B cell (primary cell): ENCODE measurements at regions not wholly inside any gene's neighbourhood (a gene's known extent, or its start where the extent isn't known, plus 50 kb on each side); places are given as distances from the start of the nearest gene placed in this dataset.

ENCODE experiments used
- ATAC-seq: fragments of 200-7000 bp; cut with Tn5 transposase; one replicate; pipeline ENCODE4 v1.10.0; 2021; ENCODE audit warnings: low read depth, mild to moderate bottlenecking, moderate number of reproducible peaks, moderate library complexity
- CTCF ChIA-PET: fragments of 350-600 bp; sonication (Branson Sonifier 250); formaldehyde crosslinking; loops from one replicate; lab custom pipeline; 2021; ENCODE audit warnings: antibody characterized with exemption, inconsistent platforms; lab: Charles Lee
- POLR2A ChIA-PET: fragments of 350-600 bp; sonication (Branson Sonifier 250); formaldehyde crosslinking; loops from one replicate; lab custom pipeline; 2021; ENCODE audit warnings: antibody characterized with exemption; lab: Charles Lee
- DNase-seq: peaks from one replicate; pipeline ENCODE4 v3.0.0; 2013
- H2AFZ ChIP-seq: 2 replicates; pipeline ENCODE4 v1.6.1; 2012; ENCODE audit warnings: mild to moderate bottlenecking, low read depth, low read length; ENCODE audit not compliant: insufficient read depth, poor library complexity, severe bottlenecking
- H3K27ac ChIP-seq, 2 donors: 1 replicate in 1 of 2; 2 replicates in 1 of 2; pipeline ENCODE4 v1.5.1; 2012 to 2013; ENCODE audit warnings: low read length in 2 of 2, mild to moderate bottlenecking in 2 of 2, moderate library complexity in 1 of 2
- H3K27me3 ChIP-seq, 4 experiments: fragments of 200-600 bp in 1 of 4; sonication (generic) in 1 of 4; replicated peaks in 1 of 4; 1 replicate in 2 of 4; 2 replicates in 2 of 4; pipeline versions ENCODE4 v1.6.1 to v1.7.0; 2013 to 2016; ENCODE audit warnings: low read length in 3 of 4, mild to moderate bottlenecking in 2 of 4, mixed read lengths in 1 of 4, moderate library complexity in 1 of 4; ENCODE audit not compliant: insufficient read depth in 4 of 4, control insufficient read depth in 3 of 4; ENCODE audit errors: control extremely low read depth in 1 of 4
- H3K36me3 ChIP-seq, 2 experiments: replicated peaks in 1 of 2; 1 replicate in 1 of 2; 2 replicates in 1 of 2; pipeline versions ENCODE4 v1.6.1 to v1.7.1; 2013; ENCODE audit warnings: low read length in 1 of 2; ENCODE audit not compliant: insufficient read depth in 2 of 2, control insufficient read depth in 1 of 2; ENCODE audit errors: control extremely low read depth in 1 of 2, extremely low read depth in 1 of 2
- H3K4me1 ChIP-seq, 2 donors: fragments of 200-600 bp in 1 of 2; sonication (generic) in 1 of 2; 1 replicate in 1 of 2; 2 replicates in 1 of 2; pipeline versions ENCODE4 v1.5.1 to v1.6.1; 2013 to 2017; ENCODE audit warnings: low read length in 2 of 2; ENCODE audit not compliant: control insufficient read depth in 2 of 2, insufficient read depth in 2 of 2
- H3K4me2 ChIP-seq: replicated peaks from 2 replicates; pipeline ENCODE3; 2012; ENCODE audit warnings: mild to moderate bottlenecking, low read depth, low read length; ENCODE audit not compliant: poor library complexity, severe bottlenecking
- H3K4me3 ChIP-seq, 5 experiments: fragments of 200-600 bp in 1 of 5; sonication (generic) in 1 of 5; 1 replicate in 3 of 5; 2 replicates in 2 of 5; pipeline versions ENCODE4 v1.5.1 to v1.7.0; 2011 to 2016; ENCODE audit warnings: low read length in 4 of 5, mild to moderate bottlenecking in 4 of 5, low read depth in 2 of 5, control low read depth in 1 of 5, moderate library complexity in 1 of 5; ENCODE audit not compliant: insufficient read depth in 1 of 5; ENCODE audit errors: control extremely low read depth in 1 of 5, extremely low read depth in 1 of 5
- H3K79me2 ChIP-seq: fragments of 200-600 bp; sonication (generic); one replicate; pipeline ENCODE4 v1.6.0; 2016; ENCODE audit warnings: low read length; ENCODE audit not compliant: control insufficient read depth, insufficient read depth
- H3K9ac ChIP-seq: fragments of 200-600 bp; sonication (generic); 2 replicates; pipeline ENCODE4 v1.6.1; 2017; ENCODE audit warnings: mild to moderate bottlenecking, low read length, moderate library complexity
- H3K9me3 ChIP-seq, 3 donors: one replicate each; pipeline versions ENCODE4 v1.6.1 to v1.7.1; 2013; ENCODE audit warnings: low read length in 2 of 3; ENCODE audit not compliant: control insufficient read depth in 2 of 3, insufficient read depth in 1 of 3; ENCODE audit errors: control extremely low read depth in 1 of 3
- H4K20me1 ChIP-seq: 2 replicates; pipeline ENCODE4 v1.6.0; 2012; ENCODE audit warnings: mild to moderate bottlenecking, low read length; ENCODE audit not compliant: insufficient read depth, control insufficient read depth, poor library complexity, severe bottlenecking
- H3K27ac Mint-ChIP-seq: one replicate; pipeline ENCODE4 v1.8.0; 2021; ENCODE audit warnings: mixed read lengths
- H3K27me3 Mint-ChIP-seq: one replicate; pipeline ENCODE4 v1.8.0; 2021; ENCODE audit warnings: mixed read lengths
- H3K4me1 Mint-ChIP-seq: one replicate; pipeline ENCODE4 v1.8.0; 2021; ENCODE audit warnings: mixed read lengths
- H3K4me3 Mint-ChIP-seq: one replicate; pipeline ENCODE4 v1.8.0; 2021; ENCODE audit warnings: mixed read lengths
- H3K9me3 Mint-ChIP-seq: one replicate; pipeline ENCODE4 v1.8.0; 2022; ENCODE audit warnings: mixed read lengths; ENCODE audit not compliant: insufficient read depth
- CTCF ChIP-seq: fragments of 200-600 bp; IDR thresholded peaks from one replicate; pipeline ENCODE4 v1.8.0; 2022; ENCODE audit warnings: antibody characterized with exemption, mild to moderate bottlenecking
- EZH2 ChIP-seq: IDR thresholded peaks from 2 replicates; pipeline ENCODE4 v1.6.1; 2012; ENCODE audit warnings: borderline replicate concordance, low read depth, mild to moderate bottlenecking, moderate library complexity, low read length; ENCODE audit not compliant: insufficient read depth, poor library complexity, severe bottlenecking
- WGBS: methylation state at CpG from one replicate; pipeline ENCODE4 v1.1.5; 2013; ENCODE audit warnings: missing lambda C conversion rate; ENCODE audit not compliant: insufficient coverage; 5-methylcytosine and 5-hydroxymethylcytosine counted together
- intact Hi-C: fragments of 100-400 bp; cut with micrococcal nuclease; formaldehyde crosslinking; loops from one replicate; pipeline ENCODE4 v1.10.0; 2022

- no peaks in the 10 kb centered on the region for H3K4me1 Mint-ChIP-seq
- DNase-seq (no peak), ATAC-seq (no peak)
Observed at GRCh38 chr9:23194281-23194680, 631.8 kb downstream of the ELAVL2 start.

GRCh38 chr9:23215688-23216087 is 610.4 kb downstream of the ELAVL2 start:
- H3K4me3 Mint-ChIP-seq: no peak overlapping the region
- H3K27me3 ChIP-seq: no peaks in the 10 kb centered on the region
- no peaks in the 10 kb centered on the region for H3K4me1 Mint-ChIP-seq
- H3K9ac ChIP-seq: no peak overlapping the region
- no peaks in the 10 kb centered on the region for H4K20me1 ChIP-seq
- H2AFZ ChIP-seq: no peak overlapping the region
- intact Hi-C loops: no loop called here
- no peak overlapping the region for H3K27ac ChIP-seq
- H3K4me3 ChIP-seq: no peak overlapping the region
- no peaks in the 10 kb centered on the region for H3K27me3 Mint-ChIP-seq
- no peaks in the 10 kb centered on the region for H3K36me3 ChIP-seq
- no peak overlapping the region for H3K4me2 ChIP-seq
- CTCF ChIA-PET: no interaction called here
- H3K27ac Mint-ChIP-seq: no peak overlapping the region
- no peaks in the 10 kb centered on the region for H3K79me2 ChIP-seq
- H3K9me3 ChIP-seq: peaks cover 0 to 6% (median 0%) of the 10 kb centered on the region in 3 donors
- no peaks in the 10 kb centered on the region for H3K4me1 ChIP-seq
- POLR2A ChIA-PET: no interaction called here
- WGBS: 90% methylated on average over 2 of the region's 5 CpGs
- TF ChIP-seq EZH2 (no peak), CTCF (no peak)
- no peak for DNase-seq
- no peaks in the 10 kb centered on the region for H3K9me3 Mint-ChIP-seq
- no peak for ATAC-seq

More at GRCh38 chr9:23194281-23194680, 631.8 kb downstream of the ELAVL2 start:
- Histone ChIP-seq H3K27me3 (no peaks in the 10 kb centered on the region), H3K9me3 (no peaks in the 10 kb centered on the region), H3K9ac (no peak overlapping the region), H3K4me1 (no peaks in the 10 kb centered on the region), H3K4me3 (no peak overlapping the region), H3K36me3 (no peaks in the 10 kb centered on the region), H3K79me2 (no peaks in the 10 kb centered on the region), H4K20me1 (no peaks in the 10 kb centered on the region), H2AFZ (no peak overlapping the region), H3K4me2 (no peak overlapping the region), H3K27ac (no peak overlapping the region)
- H3K4me3 Mint-ChIP-seq: no peak overlapping the region
- 100% methylated on average over 1 of the region's 4 CpGs for WGBS
- no peaks in the 10 kb centered on the region for H3K27me3 Mint-ChIP-seq
- POLR2A ChIA-PET: no interaction called here
- CTCF ChIA-PET: no interaction called here
- no peak overlapping the region for H3K27ac Mint-ChIP-seq
- intact Hi-C loops: no loop called here
- TF ChIP-seq EZH2: no peak
- TF ChIP-seq CTCF: no peak
- no peaks in the 10 kb centered on the region for H3K9me3 Mint-ChIP-seq
